H9 (cell line): ENCODE measurements at regions not wholly inside any gene's neighbourhood (a gene's known extent, or its start where the extent isn't known, plus 50 kb on each side); places are given as distances from the start of the nearest gene placed in this dataset.
A peak's percentile ranks its signal among the peaks of the same experiment; 100 is the strongest.

Experiments
- DNase-seq: peaks from one replicate; pipeline ENCODE4 v3.0.0-alpha.2; 2017
- H2AFZ ChIP-seq: one replicate; pipeline ENCODE4 v1.6.1; 2013; ENCODE audit warnings: mild to moderate bottlenecking, low read length, control low read depth, moderate library complexity
- H2AK5ac ChIP-seq: 2 replicates; pipeline ENCODE4 v1.6.1; 2013; ENCODE audit warnings: low read length, control low read depth, mixed read lengths; ENCODE audit not compliant: insufficient read length
- H2BK120ac ChIP-seq: one replicate; pipeline ENCODE4 v1.6.1; 2013; ENCODE audit warnings: low read depth, mild to moderate bottlenecking, low read length, control low read depth, inconsistent platforms; ENCODE audit not compliant: poor library complexity, severe bottlenecking
- H2BK12ac ChIP-seq: 2 replicates; pipeline ENCODE4 v1.6.1; 2013; ENCODE audit warnings: low read length, control low read depth, mixed read lengths, low read depth; ENCODE audit not compliant: insufficient read length
- H2BK15ac ChIP-seq: 2 replicates; pipeline ENCODE4 v1.6.1; 2013; ENCODE audit warnings: low read depth, low read length, control low read depth
- H2BK20ac ChIP-seq: one replicate; pipeline ENCODE4 v1.6.1; 2013; ENCODE audit warnings: low read depth, mild to moderate bottlenecking, low read length, control low read depth, inconsistent platforms; ENCODE audit not compliant: poor library complexity, severe bottlenecking
- H2BK5ac ChIP-seq: 2 replicates; pipeline ENCODE4 v1.6.1; 2013; ENCODE audit warnings: low read length, control low read depth, mixed read lengths; ENCODE audit not compliant: insufficient read length
- H3K14ac ChIP-seq: 2 replicates; pipeline ENCODE4 v1.6.1; 2013; ENCODE audit warnings: low read length, control low read depth; ENCODE audit not compliant: insufficient read depth
- H3K18ac ChIP-seq: 2 replicates; pipeline ENCODE4 v1.6.1; 2013; ENCODE audit warnings: low read depth, mild to moderate bottlenecking, mixed read lengths, low read length, control low read depth; ENCODE audit not compliant: insufficient read length
- H3K23ac ChIP-seq: 2 replicates; pipeline ENCODE4 v1.6.1; 2013; ENCODE audit warnings: low read length, control low read depth, mixed read lengths, low read depth; ENCODE audit not compliant: insufficient read length
- H3K23me2 ChIP-seq: 2 replicates; pipeline ENCODE4 v1.6.1; 2013; ENCODE audit warnings: low read depth, mild to moderate bottlenecking, mixed read lengths, low read length, control low read depth; ENCODE audit not compliant: insufficient read length, poor library complexity, severe bottlenecking
- H3K27ac ChIP-seq: 2 replicates; pipeline ENCODE4 v1.5.1; 2013; ENCODE audit warnings: low read length, control low read depth, mixed read lengths, low read depth; ENCODE audit not compliant: insufficient read length
- H3K27me3 ChIP-seq: 2 replicates; pipeline ENCODE4 v1.6.1; 2013; ENCODE audit warnings: low read length, control low read depth, inconsistent platforms; ENCODE audit not compliant: insufficient read depth
- H3K4ac ChIP-seq: 2 replicates; pipeline ENCODE4 v1.6.1; 2013; ENCODE audit warnings: low read depth, mild to moderate bottlenecking, control low read depth, inconsistent platforms, low read length, moderate library complexity
- H3K4me1 ChIP-seq: 2 replicates; pipeline ENCODE4 v1.6.1; 2013; ENCODE audit warnings: low read length, control low read depth, inconsistent platforms; ENCODE audit not compliant: insufficient read depth
- H3K4me2 ChIP-seq: 2 replicates; pipeline ENCODE4 v1.6.1; 2013; ENCODE audit warnings: low read length, control low read depth, mixed read lengths; ENCODE audit not compliant: insufficient read length, insufficient read depth
- H3K56ac ChIP-seq: 2 replicates; pipeline ENCODE4 v1.6.1; 2013; ENCODE audit warnings: low read depth, mild to moderate bottlenecking, mixed read lengths, low read length, control low read depth; ENCODE audit not compliant: insufficient read length
- H3K79me1 ChIP-seq: 2 replicates; pipeline ENCODE4 v1.6.1; 2013; ENCODE audit warnings: low read depth, mild to moderate bottlenecking, moderate library complexity, low read length, control low read depth, inconsistent platforms; ENCODE audit not compliant: insufficient read depth, poor library complexity, severe bottlenecking
- H3K79me2 ChIP-seq: 2 replicates; pipeline ENCODE4 v1.6.1; 2013; ENCODE audit warnings: low read length, control low read depth, inconsistent platforms; ENCODE audit not compliant: insufficient read depth
- H3K9ac ChIP-seq: 2 replicates; pipeline ENCODE4 v1.6.1; 2013; ENCODE audit warnings: low read length, control low read depth, mixed read lengths; ENCODE audit not compliant: insufficient read length; ENCODE audit errors: extremely low read depth
- H3K9me3 ChIP-seq: one replicate; pipeline ENCODE4 v1.6.1; 2013; ENCODE audit warnings: low read depth, low read length, inconsistent platforms; ENCODE audit not compliant: control insufficient read depth
- H3T11ph ChIP-seq: one replicate; pipeline ENCODE4 v1.6.1; 2013; ENCODE audit warnings: mild to moderate bottlenecking, low read length, control low read depth, inconsistent platforms
- H4K20me1 ChIP-seq: one replicate; pipeline ENCODE4 v1.6.1; 2013; ENCODE audit not compliant: control insufficient read depth, insufficient read length, insufficient read depth
- H4K5ac ChIP-seq: 2 replicates; pipeline ENCODE4 v1.6.1; 2013; ENCODE audit warnings: low read depth, mild to moderate bottlenecking, mixed read lengths, low read length, control low read depth; ENCODE audit not compliant: insufficient read length
- H4K8ac ChIP-seq: replicated peaks from 2 replicates; pipeline ENCODE4 v1.6.1; 2013; ENCODE audit warnings: low read length, control low read depth, mixed read lengths, low read depth; ENCODE audit not compliant: insufficient read length
- H4K91ac ChIP-seq: 2 replicates; pipeline ENCODE4 v1.6.1; 2013; ENCODE audit warnings: low read depth, mild to moderate bottlenecking, moderate library complexity, mixed read lengths, low read length, control low read depth; ENCODE audit not compliant: insufficient read length
- H3K27ac Mint-ChIP-seq, 3 experiments: 2 replicates in 2 of 3; 3 replicates in 1 of 3; pipeline ENCODE4 v1.8.0; 2020 to 2021; ENCODE audit warnings: mixed read lengths in 3 of 3, mild to moderate bottlenecking in 1 of 3, moderate library complexity in 1 of 3
- H3K27me3 Mint-ChIP-seq: 2 replicates; pipeline ENCODE4 v1.8.0; 2021; ENCODE audit warnings: low read depth, mild to moderate bottlenecking, moderate library complexity, mixed read lengths
- H3K36me3 Mint-ChIP-seq, 3 experiments: 2 replicates in 2 of 3; 3 replicates in 1 of 3; pipeline ENCODE4 v1.8.0; 2020 to 2021; ENCODE audit warnings: low read depth in 3 of 3, mixed read lengths in 3 of 3; ENCODE audit not compliant: insufficient read depth in 1 of 3
- H3K4me1 Mint-ChIP-seq, 2 experiments: 2 replicates each; pipeline ENCODE4 v1.8.0; 2020; ENCODE audit warnings: mixed read lengths in 2 of 2
- H3K4me3 Mint-ChIP-seq, 2 experiments: 2 replicates in 1 of 2; 3 replicates in 1 of 2; pipeline ENCODE4 v1.8.0; 2020 to 2021; ENCODE audit warnings: mild to moderate bottlenecking in 2 of 2, mixed read lengths in 2 of 2, moderate library complexity in 1 of 2
- H3K9me3 Mint-ChIP-seq, 2 experiments: 2 replicates in 1 of 2; 3 replicates in 1 of 2; pipeline ENCODE4 v1.8.0; 2020; ENCODE audit warnings: mild to moderate bottlenecking in 2 of 2, mixed read lengths in 2 of 2, moderate library complexity in 1 of 2
- WGBS: extraction: QIAGEN DNeasy Blood & Tissue Kit; methylation state at CpG from one replicate; pipeline ENCODE4 v1.1.7; 2013; ENCODE audit warnings: missing lambda C conversion rate, low lambda C conversion rate, mixed read lengths; ENCODE audit not compliant: insufficient read length; ENCODE audit errors: extremely low coverage; 5-methylcytosine and 5-hydroxymethylcytosine counted together
- TF ChIP-seq, protein P1 (sequence below): fragments of 200-600 bp; sonication (generic); conservative IDR thresholded peaks from 3 replicates; pipeline ENCODE4 v1.8.0; 2021; ENCODE audit warnings: antibody characterized with exemption, mild to moderate bottlenecking

- no peak for DNase-seq
- H4K20me1 ChIP-seq = no peaks in the 10 kb centered on the region
- no peak overlapping the region for H2AK5ac ChIP-seq
- no peak overlapping the region for H2BK15ac ChIP-seq
- Mint-ChIP-seq H3K27me3 (no peaks in the 10 kb centered on the region), H3K27ac (peak overlapping the region in 1 of 3 experiments; percentile 73; a peak in 1 of 7 replicates), H3K9me3 (no peaks in the 10 kb centered on the region), H3K4me1 (peaks cover 5 to 7% of the 10 kb centered on the region in 2 experiments; a peak in 3 of 4 replicates), H3K36me3 (no peaks in the 10 kb centered on the region; a peak in 1 of 7 replicates), H3K4me3 (no peak overlapping the region)
- H3K14ac ChIP-seq = no peak overlapping the region
- H3K9me3 ChIP-seq = no peaks in the 10 kb centered on the region
- no peak overlapping the region for H3K27ac ChIP-seq
- H3K18ac ChIP-seq = no peak overlapping the region
- no peak overlapping the region for H3K4ac ChIP-seq
- no peaks in the 10 kb centered on the region for H3K79me2 ChIP-seq
- no peaks in the 10 kb centered on the region; the same call in 1 of the 2 replicates for H3K4me1 ChIP-seq
- H4K8ac ChIP-seq = no peak overlapping the region
- H3K4me2 ChIP-seq = no peak overlapping the region
- no peak overlapping the region for H2AFZ ChIP-seq
- H3K23ac ChIP-seq = no peak overlapping the region
- H3K56ac ChIP-seq = no peak overlapping the region
- H3K23me2 ChIP-seq = no peaks in the 10 kb centered on the region
- no peaks in the 10 kb centered on the region for H3K27me3 ChIP-seq
- H3K9ac ChIP-seq = no peak overlapping the region
- no peaks in the 10 kb centered on the region for H3K79me1 ChIP-seq
- H3T11ph ChIP-seq = no peak overlapping the region
- no CpG with 5 or more reads among the region's 1 CpG for WGBS
- no peak overlapping the region for H4K91ac ChIP-seq
- H2BK20ac ChIP-seq = no peak overlapping the region
- no peak overlapping the region for H4K5ac ChIP-seq
- no peak overlapping the region for H2BK5ac ChIP-seq
- no peak overlapping the region for H2BK120ac ChIP-seq
- no peak overlapping the region for H2BK12ac ChIP-seq
- TF ChIP-seq, protein P1, sequence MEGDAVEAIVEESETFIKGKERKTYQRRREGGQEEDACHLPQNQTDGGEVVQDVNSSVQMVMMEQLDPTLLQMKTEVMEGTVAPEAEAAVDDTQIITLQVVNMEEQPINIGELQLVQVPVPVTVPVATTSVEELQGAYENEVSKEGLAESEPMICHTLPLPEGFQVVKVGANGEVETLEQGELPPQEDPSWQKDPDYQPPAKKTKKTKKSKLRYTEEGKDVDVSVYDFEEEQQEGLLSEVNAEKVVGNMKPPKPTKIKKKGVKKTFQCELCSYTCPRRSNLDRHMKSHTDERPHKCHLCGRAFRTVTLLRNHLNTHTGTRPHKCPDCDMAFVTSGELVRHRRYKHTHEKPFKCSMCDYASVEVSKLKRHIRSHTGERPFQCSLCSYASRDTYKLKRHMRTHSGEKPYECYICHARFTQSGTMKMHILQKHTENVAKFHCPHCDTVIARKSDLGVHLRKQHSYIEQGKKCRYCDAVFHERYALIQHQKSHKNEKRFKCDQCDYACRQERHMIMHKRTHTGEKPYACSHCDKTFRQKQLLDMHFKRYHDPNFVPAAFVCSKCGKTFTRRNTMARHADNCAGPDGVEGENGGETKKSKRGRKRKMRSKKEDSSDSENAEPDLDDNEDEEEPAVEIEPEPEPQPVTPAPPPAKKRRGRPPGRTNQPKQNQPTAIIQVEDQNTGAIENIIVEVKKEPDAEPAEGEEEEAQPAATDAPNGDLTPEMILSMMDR = no peak
These were observed 247.7 kb downstream of the TFEC start for GRCh38 chr7:115782696-115783490.
